ENCODE measurements at regions not wholly inside any gene's neighbourhood (a gene's known extent, or its start where the extent isn't known, plus 50 kb on each side); places are given as distances from the start of the nearest gene placed in this dataset.
"Not testable (repeated sequence)": the region's sequence is repeated elsewhere in the genome, so short reads cannot be mapped to it uniquely, and the experiment has no call there.

- Histone ChIP-seq H2AFZ (no peak overlapping the region), H3K9ac (no peak overlapping the region), H3K36me3 (ENCODE audit: control insufficient read depth, insufficient read depth, low read length) (no peaks in the 10 kb centered on the region), H3K4me2 (ENCODE audit: low read length) (no peak overlapping the region), H3K79me2 (no peaks in the 10 kb centered on the region), H3K4me3 (ENCODE audit: low read depth, low read length) (no peak overlapping the region), H3K9me3 (ENCODE audit: control insufficient read depth, low read length) (no peaks in the 10 kb centered on the region), H3K27me3 (ENCODE audit: control insufficient read depth, insufficient read depth, low read length) (no peaks in the 10 kb centered on the region), H3K4me1 (no peaks in the 10 kb centered on the region), H3K27ac (no peak overlapping the region)
- no peak for TF ChIP-seq CTCF (IDR thresholded peaks at IDR 0.05)
Measured at GRCh38 chr16:87123356-87124001, 193.7 kb downstream of the C16orf95 start.

GRCh38 chr16:87124405-87124804 lies 192.8 kb downstream of the C16orf95 start:
- not testable (repeated sequence) for H3K79me2 ChIP-seq; H3K27me3 ChIP-seq (ENCODE audit: control insufficient read depth, insufficient read depth, low read length); H3K4me1 ChIP-seq; H3K4me3 ChIP-seq (ENCODE audit: low read depth, low read length); H3K4me2 ChIP-seq (ENCODE audit: low read length); H3K9ac ChIP-seq; H2AFZ ChIP-seq; H3K36me3 ChIP-seq (ENCODE audit: control insufficient read depth, insufficient read depth, low read length); H3K9me3 ChIP-seq (ENCODE audit: control insufficient read depth, low read length); H3K27ac ChIP-seq

- TF ChIP-seq CTCF (IDR thresholded peaks at IDR 0.05), result no peak
- no peaks in the 10 kb centered on the region for H3K79me2 ChIP-seq
- H3K27me3 ChIP-seq (ENCODE audit: control insufficient read depth, insufficient read depth, low read length), result no peaks in the 10 kb centered on the region
- no peak overlapping the region for H3K27ac ChIP-seq
- no peaks in the 10 kb centered on the region for H3K4me1 ChIP-seq
- H3K9ac ChIP-seq, result no peak overlapping the region
- no peak overlapping the region for H3K4me2 ChIP-seq (ENCODE audit: low read length)
- H3K36me3 ChIP-seq (ENCODE audit: control insufficient read depth, insufficient read depth, low read length), result no peaks in the 10 kb centered on the region
- H3K4me3 ChIP-seq (ENCODE audit: low read depth, low read length), result no peak overlapping the region
- no peaks in the 10 kb centered on the region for H3K9me3 ChIP-seq (ENCODE audit: control insufficient read depth, low read length)
- no peak overlapping the region for H2AFZ ChIP-seq
Measured at GRCh38 chr16:87125206-87126155, 191.7 kb downstream of the C16orf95 start.

GRCh38 chr16:87126403-87127025 lies 190.7 kb downstream of the C16orf95 start:
- no peak overlapping the region for H3K27ac ChIP-seq
- H3K27me3 ChIP-seq (ENCODE audit: control insufficient read depth, insufficient read depth, low read length), result no peaks in the 10 kb centered on the region
- no peak overlapping the region for H3K4me2 ChIP-seq (ENCODE audit: low read length)
- no peaks in the 10 kb centered on the region for H3K4me1 ChIP-seq
- H3K9ac ChIP-seq, result no peak overlapping the region
- no peaks in the 10 kb centered on the region for H3K9me3 ChIP-seq (ENCODE audit: control insufficient read depth, low read length)
- no peak overlapping the region for H2AFZ ChIP-seq
- H3K79me2 ChIP-seq, result no peaks in the 10 kb centered on the region
- no peak for TF ChIP-seq CTCF (IDR thresholded peaks at IDR 0.05)
- H3K36me3 ChIP-seq (ENCODE audit: control insufficient read depth, insufficient read depth, low read length), result no peaks in the 10 kb centered on the region
- H3K4me3 ChIP-seq (ENCODE audit: low read depth, low read length), result no peak overlapping the region

- Histone ChIP-seq H2AFZ (no peak overlapping the region), H3K4me3 (ENCODE audit: low read depth, low read length) (no peak overlapping the region), H3K4me2 (ENCODE audit: low read length) (no peak overlapping the region), H3K4me1 (no peaks in the 10 kb centered on the region), H3K36me3 (ENCODE audit: control insufficient read depth, insufficient read depth, low read length) (no peaks in the 10 kb centered on the region), H3K27ac (no peak overlapping the region), H3K79me2 (no peaks in the 10 kb centered on the region), H3K9me3 (ENCODE audit: control insufficient read depth, low read length) (no peaks in the 10 kb centered on the region), H3K27me3 (ENCODE audit: control insufficient read depth, insufficient read depth, low read length) (no peaks in the 10 kb centered on the region), H3K9ac (no peak overlapping the region)
- TF ChIP-seq CTCF (IDR thresholded peaks at IDR 0.05), result no peak
Measured at GRCh38 chr16:87127061-87127765, 190.0 kb downstream of the C16orf95 start.
